DMS 273 (cell line): ENCODE measurements at regions not wholly inside any gene's neighbourhood (a gene's known extent, or its start where the extent isn't known, plus 50 kb on each side); places are given as distances from the start of the nearest gene placed in this dataset.
"Not testable (repeated sequence)": the region's sequence is repeated elsewhere in the genome, so short reads cannot be mapped to it uniquely, and the experiment has no call there.

ENCODE experiments used
- DNase-seq: peaks from one replicate; lab custom pipeline; 2025; ENCODE audit not compliant: unreplicated experiment; lab: John Stamatoyannopoulos, UW

DNA sequence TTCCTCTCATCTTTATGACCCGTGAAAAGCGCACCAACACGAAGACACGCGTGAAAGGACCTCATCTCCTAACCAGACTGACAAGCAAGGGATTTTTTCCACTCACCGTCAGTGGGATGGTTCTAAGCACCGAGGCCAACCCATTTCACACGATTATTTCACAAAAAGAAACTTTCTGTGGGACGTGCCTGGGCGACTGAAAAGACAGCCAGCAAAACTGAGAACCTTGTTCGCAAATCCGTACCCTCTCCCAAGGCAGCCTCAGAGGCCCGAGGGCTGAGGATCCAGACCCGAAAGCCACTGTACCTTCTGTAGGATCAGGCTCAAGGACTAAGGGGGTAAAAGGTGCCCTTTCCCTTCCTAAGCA lies 84.9 kb upstream of the METTL9 start:
- DNase-seq, result peak; percentile 64

DNA sequence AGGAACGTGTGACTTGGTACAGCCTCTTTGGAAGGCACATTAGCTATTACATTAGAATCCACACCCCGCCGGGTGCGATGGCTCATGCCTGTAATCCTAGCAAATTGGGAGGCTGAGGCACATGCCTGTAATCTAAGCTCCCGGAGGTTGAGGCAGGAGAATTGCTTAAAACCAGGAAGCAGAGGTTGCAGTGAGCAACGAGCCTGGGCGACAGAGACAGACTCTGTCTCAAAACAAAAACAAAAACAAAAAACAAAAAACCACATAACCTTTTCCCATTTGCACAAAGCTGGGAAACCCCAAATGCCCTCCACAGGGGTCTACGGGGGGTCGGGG lies 82.7 kb upstream of the METTL9 start:
- not testable (repeated sequence) for DNase-seq

DNA sequence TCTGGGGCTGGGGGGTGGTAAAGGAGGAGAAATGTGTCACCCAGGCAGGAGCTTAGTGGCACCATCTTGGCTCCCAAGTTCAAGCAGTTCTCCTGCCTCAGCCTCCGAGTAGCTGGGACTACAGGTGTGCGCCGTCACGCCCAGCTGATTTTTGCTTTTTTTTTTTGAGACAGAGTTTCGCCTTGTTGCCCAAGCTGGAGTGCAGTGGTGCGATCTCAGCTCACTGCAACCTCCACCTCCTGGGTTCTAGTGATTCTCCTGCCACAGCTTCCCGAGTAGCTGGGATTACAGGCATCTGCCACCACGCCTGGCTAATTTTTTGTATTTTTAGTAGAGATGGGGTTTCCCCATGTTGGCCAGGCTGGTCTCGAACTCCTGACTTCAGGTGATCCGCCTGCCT lies 82.1 kb upstream of the METTL9 start:
- not testable (repeated sequence) for DNase-seq

DNA sequence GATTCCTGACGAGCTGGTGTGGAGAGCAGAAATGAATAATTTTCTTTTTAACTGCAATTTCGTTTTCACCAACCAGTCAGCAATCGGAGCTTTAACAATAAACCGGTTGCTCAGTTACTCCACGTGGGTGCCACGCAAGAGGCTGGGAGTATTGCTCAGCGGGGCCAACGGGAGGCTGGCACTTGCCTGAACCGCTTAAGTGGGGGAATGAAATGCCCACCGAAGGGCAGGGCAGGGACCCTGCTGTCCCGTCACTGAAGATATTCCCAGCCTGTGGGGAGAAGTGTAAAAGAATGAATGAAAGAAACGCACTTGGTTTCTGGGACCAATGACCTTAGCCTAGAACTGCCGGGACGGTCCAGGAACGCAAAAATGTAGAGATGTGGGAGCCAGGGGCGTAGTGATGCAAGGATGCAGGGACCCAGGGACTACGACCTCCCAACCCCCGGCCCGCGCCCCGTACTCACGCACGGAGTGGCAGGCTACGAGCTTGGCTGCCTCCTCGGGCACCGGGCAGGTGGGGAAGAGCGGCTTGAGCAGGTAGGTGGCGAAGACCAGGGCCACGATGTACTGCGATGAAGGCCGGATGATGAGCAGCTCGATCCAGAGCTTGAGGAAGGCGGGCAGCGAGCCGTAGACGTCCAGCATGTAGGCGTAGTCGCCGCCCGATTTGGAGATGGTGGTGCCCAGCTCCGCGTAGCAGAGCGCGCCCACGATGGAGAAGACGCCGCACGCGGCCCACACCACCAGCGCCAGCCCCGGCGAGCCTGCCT lies 79.8 kb upstream of the METTL9 start:
- not testable (repeated sequence) for DNase-seq

DNA sequence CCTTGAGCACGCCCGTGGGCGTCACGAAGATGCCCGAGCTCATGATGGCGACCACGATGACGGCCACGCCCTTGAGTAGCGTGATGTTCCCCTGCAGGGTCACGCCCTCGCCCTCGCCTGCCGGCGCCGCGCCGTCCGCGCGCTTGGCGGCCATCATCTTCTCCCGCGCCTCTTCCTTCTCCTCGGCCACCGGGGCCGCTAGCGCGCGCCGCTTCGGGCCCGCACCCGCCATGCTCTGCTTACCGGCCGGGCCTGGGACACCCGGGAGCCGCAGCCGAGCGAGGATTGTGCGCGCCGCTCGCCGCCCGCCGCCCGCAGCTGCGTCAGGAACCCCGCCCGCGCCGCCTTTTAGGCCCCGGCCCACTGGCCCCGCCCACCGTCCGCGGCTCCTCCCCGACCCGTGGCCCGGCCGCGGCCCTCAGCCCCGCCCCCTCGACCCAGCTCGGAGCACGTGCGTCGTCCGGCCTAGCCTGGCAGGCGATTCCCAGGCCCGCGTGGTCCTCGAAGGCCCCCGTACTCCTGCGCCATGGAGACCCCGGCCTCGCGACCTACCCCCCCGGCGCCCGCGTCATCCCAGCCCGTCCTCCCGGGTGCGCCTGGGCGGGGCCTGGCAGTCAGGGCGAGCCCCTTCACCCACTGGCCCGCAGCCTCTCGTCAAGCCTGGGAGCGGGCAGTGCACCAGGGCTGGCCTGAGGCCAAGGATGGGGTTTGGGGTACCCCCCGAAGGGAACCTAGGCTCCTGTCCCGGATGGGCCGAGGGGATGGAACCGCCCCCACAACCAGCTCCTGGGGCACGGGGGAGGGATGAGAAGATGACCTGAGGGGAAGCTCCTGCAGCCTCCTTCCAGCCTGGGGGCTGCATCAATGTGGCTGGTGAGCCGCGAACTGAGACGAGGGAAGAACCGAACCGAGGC lies 79.0 kb upstream of the METTL9 start:
- DNase-seq, result peak; percentile 99

DNA sequence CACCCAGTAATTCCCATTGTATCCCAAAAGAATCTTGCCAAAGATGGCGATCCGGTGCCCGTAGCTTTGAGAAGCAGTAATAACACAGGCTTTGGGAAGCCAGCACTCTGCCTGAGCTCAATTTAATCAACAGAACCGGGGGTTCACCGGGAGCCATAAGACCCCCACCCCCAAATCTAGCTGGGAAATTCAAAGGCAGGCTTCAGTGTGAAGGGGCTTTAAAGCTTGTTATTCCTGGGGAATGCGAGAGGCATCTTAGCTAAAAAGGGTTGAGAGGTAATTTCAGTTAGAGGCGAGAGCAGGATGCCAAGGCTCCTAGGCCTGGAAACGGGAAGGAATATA lies 78.4 kb upstream of the METTL9 start:
- DNase-seq, result not testable (repeated sequence)

DNA sequence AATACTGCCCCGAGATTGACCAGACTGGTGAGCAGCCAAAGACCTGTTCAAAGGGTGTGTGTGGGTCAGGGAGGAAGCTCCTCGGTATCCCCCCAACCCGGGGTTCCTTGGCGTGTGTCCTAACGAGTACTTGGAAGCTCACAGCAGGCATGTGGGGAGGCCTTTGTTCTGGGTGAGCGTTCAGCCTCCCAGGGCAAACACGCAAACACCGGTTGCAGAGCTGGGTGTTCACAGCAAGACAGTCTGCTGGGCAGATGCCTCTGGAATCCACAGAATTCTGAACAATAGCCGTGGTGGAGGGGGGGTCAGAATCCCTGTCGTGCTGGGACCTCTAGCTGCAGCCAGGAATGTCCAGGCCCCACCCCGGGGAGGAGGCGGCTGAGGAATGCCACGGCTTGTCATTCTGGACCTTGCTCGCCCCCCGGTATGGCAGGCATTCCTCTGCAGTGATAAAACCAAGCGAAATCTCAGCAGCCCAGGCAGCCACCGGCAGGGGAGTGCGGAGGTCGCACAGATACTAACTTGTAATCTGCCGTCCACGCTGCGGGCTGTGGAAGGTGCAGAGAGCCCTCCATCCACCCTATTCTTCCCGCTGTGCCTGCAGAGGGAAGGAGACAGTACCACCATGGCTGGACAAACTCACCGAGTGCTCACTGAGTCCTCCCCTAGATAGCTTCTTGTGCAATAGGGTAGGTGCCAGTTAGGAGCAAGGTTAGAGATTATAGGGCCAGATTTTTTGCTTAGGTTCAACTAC lies 77.8 kb upstream of the METTL9 start:
- not testable (repeated sequence) for DNase-seq

DNA sequence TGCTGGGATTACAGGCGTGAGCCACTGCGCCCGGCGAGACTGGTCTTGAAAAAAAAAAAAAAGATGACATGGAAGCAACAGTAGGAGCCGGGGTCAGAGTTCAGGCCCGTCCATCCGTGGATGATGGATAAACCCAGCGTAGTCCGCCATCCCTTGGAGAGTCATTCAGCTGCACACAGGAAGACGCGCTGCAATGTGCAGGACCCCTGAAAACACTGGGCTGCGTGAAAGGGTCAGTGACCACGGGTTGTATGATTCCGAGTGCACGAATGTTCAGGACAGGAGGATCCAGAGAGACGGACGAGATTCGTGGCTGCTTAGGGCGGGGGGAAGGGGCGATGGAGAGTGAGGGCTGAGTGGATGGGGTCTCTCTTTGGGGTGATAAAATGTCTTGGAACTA lies 76.5 kb upstream of the METTL9 start:
- DNase-seq, result not testable (repeated sequence)

DNA sequence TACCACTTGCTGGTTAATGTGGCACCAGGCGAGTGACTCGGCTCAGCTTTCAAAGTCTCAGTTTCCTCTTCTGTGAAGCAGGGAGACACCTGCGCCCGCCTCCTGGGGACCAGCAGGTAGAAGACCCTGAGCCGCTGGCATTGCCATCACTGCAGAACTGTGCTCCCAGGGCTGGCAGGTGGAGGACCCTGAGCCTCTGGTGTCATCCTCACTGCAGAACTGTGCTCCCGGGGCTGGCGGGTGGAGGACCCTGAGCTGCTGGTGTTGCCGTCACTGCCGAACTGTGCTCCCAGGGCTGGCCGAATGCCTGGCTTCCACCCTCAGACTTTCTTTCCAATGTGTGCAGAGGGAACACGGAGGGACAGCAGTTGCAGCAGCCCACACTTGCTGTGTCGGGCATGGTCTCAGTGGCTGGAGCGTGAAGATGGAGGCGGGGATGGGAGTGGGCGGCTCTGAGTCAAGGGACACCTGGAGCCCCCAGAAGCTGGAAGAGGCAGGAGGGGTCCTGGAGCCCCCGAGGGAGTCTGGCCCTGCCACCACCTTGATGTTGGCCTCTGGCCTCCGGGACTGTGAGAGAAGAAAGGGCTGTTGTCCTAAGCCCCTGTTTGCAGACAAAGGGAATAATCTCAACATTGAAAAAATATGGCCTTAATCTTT lies 75.8 kb upstream of the METTL9 start:
- no peak for DNase-seq

DNA sequence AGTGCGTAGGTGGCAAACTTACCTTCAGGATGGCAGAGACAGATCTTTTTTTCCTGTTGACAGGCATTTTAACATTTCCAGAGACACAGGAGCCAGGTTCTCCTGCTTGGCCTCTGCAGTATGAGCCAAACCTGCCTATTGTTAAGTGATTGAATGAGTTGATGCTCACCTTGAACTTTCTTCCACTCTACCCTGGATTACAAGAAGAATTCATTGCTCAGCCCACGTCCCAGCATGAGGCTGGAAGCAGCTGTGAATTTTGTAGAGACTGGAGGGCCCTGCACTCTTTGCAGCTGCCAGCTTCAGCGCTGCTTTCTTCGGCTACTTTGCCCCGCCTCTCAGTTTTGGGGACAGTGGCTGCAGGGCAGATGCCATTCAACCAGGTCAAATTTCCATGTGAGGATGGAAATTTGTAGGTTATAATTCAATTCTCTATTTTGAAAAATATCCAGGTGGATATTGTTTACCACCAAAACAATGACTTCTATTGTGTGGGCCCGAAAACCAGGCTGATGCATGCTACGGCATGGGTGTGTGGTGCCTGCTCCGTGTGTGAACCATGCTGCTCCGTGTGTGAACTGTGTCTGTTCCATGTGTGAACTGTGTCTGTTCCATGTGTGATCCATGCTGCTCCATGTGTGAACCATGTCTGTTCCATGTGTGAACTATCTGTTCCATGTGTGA lies 75.2 kb upstream of the METTL9 start:
- no peak for DNase-seq

DNA sequence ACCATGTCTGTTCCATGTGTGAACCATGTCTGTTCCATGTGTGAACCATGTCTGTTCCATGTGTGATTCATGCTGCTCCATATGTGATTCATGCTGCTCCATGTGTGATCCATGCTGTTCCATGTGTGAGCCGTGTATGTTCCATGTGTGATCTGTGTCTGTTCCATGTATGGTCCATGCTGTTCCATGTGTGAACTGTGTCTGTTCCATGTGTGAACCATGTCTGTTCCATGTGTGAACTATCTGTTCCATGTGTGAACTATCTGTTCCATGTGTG lies 74.7 kb upstream of the METTL9 start:
- not testable (repeated sequence) for DNase-seq

DNA sequence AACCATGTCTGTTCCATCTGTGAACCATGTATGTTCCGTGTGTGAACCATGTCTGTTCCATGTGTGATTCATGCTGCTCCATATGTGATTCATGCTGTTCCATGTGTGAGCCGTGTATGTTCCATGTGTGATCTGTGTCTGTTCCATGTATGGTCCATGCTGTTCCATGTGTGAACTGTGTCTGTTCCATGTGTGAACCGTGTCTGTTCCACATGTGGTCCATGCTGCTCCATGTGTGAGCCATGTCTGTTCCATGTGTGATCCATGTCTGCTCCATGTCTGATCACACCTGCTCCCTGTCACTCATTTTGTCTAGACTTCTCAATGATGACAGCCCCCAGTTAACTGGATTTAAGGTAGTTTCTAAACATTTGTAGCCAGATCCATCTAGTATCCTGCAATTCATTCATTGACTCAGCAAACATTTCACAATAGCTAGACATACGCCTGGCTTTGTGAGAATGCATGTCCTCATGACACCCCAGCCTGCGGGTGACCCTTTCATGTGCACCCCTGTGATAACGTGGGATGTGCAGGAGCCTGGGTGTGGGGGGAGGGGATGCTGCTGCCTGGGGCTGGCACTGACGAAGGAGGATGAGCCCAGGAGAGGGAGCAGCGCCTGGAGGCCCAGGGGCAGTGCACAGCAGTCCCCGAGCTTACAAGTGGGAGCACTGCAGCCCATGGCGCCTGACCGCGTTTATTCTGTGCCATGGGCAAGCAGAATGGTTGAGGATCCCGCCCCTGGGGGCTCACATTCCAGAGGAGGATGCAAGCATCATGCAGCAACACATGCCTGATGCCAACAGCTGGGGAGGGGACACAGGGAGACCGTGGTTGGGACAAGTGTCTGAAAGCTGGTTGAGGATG lies 74.1 kb upstream of the METTL9 start:
- DNase-seq, result not testable (repeated sequence)

DNA sequence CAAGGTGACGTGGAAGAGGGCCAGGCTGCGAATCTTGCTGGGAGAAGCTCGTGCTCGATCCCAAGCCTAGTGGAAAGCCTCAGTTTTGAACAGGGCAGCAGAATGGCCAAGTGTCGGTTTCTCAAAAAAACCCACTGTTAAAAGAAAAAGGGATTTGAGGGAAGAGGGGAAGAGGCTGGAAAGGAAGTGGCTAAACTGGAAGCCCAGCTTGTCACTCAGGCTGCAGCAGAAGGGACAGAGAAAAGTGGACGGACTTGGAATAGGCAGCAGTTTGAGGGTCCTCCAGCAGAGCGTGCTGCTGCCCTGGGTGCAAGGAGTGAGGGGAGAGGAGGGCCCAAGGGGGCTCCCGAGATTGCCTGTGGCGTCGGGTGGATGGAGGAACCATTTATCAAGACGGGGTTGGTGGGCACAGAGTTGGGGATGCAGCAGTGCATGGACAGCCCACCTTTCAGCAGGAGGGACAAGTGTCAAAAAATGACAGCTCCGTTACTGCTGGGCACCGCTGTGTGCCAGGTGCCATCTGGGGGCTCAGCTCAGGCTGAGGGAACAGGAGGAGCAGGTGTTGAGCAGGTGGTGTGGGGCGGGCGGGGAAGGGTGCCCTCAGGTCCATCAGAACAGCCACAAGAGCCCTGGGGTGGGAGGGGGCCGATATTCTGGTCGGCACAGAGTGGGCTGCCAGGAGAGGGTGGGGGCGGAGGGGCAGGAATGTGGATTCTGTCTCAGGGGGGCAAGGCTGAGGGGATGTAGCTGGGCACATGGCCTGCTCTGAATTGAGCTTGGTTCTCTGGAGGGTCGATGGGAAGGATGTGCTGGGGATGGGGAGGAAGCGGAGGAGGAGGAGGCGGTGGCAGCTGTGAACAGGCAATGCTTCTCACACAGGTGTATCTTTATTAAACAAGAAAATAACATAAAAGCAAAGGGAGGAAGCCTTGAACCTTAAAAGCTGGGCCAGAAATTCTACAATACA lies 73.1 kb upstream of the METTL9 start:
- DNase-seq, result peak; percentile 32

DNA sequence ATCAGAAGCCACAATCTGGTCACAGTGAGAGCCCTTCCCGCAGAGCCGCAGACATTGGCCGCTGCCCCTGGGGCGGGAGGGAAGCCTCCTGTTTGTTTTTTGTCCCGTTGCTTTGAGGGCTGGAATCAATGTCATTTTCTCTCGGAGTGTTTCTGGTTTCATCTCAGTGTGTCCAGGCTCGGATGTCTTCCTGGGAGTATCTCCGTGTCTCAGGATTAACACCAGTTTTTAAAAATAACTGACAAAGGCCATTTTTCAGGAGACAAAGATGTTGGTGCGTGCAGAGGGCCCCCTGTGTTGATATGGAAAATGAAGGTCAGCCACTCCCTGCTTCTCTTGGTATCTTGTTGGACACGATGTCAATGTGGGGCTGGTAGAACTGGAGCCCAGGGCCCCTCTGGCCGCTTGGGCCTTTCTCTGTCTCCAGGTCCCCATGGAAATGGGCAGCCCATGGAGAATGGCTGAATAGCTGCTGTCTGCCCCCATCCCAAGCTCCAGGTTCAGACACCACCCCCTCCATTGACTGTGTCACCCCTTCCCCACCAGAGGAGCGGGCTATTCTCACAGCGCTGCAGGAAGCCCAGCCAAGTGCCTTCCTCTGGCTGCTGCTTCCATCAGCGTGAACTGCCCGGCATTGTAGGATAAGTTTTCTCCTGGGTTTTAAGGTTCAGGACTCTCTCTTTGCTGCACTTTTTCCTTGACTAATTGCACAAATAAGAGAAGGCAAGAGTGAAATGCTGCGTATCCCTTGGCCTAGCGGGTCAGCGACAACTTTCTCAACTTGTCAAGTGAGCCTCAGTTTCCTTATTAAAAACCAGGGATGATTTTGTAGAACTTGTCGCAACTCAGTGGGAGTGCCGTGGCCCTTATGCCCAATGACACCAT lies 72.2 kb upstream of the METTL9 start:
- DNase-seq, result no peak

DNA sequence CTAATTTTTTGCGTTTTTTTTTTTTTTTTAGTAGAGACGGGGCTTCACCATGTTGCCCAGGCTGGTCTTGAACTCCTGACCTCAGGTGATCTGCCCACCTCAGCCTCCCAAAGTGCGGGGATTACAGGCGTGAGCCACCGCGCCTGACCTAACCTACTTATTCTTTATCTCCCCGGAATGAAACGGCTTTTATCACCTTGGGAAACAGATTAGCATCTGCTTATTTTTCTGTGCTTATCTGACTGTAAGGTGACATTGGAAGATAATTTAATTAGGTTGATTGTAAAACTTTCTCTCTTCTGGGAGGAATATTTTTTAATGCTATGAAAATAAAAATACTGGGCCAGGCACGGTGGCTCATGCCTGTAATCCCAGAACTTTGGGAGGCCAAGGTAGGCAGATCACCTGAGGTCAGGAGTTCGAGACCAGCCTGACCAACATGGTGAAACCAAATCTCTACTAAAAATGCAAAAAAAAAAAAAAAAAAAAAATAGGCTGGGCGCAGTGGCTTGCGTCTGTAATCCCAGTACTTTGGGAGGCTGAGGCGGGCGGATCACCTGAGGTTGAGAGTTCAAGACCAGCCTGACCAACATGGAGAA lies 70.2 kb upstream of the METTL9 start:
- DNase-seq, result not testable (repeated sequence)

DNA sequence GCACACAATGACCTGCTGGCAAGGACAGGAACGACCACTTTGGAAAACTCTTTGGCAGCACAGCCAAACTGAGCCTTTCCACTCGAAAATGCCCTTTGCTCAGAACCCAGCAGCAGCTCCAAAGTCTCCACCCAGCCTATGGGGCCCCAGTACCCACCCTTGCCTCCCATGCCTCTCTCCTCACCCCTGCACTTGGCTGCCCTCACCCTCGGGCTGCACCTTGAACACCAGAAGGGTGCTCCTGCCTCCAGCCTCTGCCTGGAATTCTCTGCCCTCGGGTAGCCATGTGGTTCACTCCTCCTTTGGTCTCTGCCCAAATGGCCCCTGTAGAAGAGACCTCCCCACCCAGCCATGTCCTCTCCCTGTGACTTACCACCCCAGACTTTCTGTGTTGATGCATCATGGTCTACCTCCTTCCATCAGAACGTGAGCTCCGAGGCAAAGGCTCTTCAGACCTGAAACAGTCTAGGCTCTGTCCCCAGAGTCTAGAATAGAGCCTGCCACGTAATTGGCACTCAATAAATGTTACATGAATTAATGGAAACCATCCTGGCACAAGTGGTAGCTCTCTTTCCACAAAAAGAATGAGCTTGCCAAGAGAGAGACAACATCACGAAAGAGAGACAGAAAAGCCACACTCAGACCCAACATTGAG lies 68.5 kb upstream of the METTL9 start:
- DNase-seq, result not testable (repeated sequence)

DNA sequence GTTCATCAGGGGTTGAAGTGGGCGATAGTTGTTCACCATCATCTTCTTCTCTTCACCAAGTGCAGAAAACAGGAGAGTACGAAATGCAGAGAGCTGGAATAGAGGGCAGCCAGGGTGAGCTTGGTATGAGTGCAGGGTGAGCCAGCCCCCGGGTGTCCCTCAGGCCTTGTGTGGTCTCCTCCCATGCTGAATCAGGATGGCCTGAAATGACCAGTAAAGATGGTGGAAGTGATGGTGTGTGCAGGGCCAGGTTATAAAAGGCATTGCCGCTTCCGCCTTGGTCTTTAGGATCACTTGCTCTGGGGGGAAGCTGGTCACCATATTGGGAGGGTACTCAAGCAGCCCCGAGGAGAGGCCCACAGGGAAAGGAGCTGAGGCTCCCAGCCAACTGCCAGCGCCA lies 66.4 kb upstream of the METTL9 start:
- not testable (repeated sequence) for DNase-seq
